Endometrial microvascular endothelial cells (primary cell): ENCODE measurements at regions not wholly inside any gene's neighbourhood (a gene's known extent, or its start where the extent isn't known, plus 50 kb on each side); places are given as distances from the start of the nearest gene placed in this dataset.
"Not testable (repeated sequence)": the region's sequence is repeated elsewhere in the genome, so short reads cannot be mapped to it uniquely, and the experiment has no call there.

Source experiments
- in situ Hi-C: cut with HindIII; loops from 2 replicates; pipeline ENCODE4 v1.10.0; 2017; ENCODE audit warnings: low sequenced_read_pairs, low pct_unique_long_range_greater_than_20kb; ENCODE audit errors: inconsistent ontology term

DNA sequence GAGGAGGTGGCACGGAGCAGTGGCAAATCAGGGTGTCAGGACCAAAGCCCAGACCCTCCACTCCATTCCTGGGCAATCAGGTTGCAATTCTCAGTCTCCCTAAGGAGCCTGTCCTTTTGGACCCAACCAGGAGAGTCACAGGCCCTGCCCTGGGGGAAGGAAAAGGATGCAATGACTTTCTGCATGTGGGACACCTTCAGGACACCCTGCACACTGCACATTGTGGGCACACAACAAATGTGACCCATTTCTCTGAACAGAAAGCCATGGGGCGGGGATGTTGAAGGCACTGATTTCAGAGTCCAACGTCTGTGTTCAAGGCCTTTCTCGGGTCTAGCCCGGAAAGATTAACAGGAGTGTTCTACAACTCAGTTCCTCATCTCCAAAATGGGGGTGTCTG is 286.2 kb upstream of the FOXF1 start:
- in situ Hi-C loops = no loop called here

DNA sequence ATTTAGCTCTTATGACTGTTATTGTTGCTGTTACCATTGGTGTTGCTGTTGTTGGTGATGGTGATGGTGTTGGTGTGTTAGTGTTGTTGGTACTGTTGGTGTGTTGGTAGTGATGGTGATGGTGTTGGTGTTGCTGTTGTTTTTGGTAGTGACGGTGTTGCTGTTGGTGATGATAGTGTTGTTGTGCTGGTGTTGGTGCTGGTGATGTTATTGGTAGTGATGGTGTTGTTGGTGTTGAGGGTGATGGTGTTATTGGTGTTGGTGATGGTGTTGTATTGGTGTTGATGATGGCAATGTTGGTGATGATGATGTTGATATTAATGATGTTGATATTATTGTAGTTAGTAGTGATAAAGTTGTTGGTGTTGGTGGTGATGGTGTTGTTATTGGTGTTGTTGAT is 285.7 kb upstream of the FOXF1 start:
- in situ Hi-C loops = no loop called here

DNA sequence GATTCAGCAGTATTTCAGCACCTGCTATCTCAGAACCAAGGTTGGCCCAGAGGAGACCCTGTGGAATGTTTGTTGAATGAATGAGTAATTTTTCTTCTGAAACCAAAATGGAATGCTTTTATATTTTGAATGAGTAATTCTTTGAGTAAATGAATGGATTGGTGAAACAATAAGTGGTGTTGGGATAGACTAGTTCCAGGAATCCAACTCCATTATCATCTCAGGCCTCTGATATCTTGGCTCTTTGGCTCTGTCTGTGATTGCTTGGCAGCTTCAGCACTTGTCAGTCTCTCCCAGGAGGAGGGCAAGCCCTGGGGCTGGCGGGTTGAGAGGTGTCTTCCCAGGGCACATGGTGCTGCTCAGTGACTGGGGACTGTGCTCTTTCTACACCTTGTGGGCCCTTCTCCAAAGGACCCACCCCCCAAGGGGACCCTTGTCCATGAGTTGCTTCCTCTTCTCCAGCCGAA is 284.4 kb upstream of the FOXF1 start:
- in situ Hi-C loops = no loop called here

DNA sequence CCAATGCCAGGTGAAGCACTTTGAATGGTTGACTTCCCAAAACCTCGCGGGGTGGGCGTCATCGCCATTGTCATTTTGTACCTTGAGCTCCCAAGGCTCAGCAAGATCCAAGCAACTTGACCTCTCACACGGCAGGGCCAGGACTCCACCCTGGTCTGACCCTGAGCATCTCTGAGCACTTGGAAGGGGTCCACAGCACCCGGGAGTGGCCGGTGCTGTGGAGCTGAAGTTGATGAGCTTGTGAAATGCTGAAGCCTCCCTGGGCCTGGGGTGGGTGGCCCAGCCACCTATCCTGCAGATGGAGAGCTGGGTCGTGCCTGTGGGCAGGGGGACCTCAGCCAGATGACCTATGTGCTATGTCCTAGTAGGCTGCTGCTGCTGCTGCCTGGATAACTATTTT is 283.3 kb upstream of the FOXF1 start:
- in situ Hi-C loops = no loop called here

GRCh38 chr16:86227801-86228200 is 282.5 kb upstream of the FOXF1 start:
- in situ Hi-C loops = no loop called here

DNA sequence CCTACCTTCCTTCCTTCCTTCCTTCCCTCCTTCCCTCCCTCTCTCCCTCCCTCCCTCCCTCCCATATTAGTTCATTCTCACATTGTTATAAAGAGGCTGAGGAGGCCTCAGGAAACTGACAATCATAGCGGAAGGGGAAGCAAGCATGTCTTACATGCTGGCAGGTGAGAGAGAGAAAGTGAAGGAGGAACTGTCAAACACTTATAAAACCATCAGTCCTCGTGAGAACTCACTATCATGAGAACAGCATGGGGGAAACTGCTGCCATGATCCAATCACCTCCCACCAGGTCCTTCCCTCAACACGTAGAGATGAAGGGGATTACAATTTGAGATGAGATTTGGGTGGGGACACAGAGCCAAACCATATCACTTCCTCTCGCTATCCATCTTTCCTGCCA is 281.6 kb upstream of the FOXF1 start:
- in situ Hi-C loops = no loop called here

DNA sequence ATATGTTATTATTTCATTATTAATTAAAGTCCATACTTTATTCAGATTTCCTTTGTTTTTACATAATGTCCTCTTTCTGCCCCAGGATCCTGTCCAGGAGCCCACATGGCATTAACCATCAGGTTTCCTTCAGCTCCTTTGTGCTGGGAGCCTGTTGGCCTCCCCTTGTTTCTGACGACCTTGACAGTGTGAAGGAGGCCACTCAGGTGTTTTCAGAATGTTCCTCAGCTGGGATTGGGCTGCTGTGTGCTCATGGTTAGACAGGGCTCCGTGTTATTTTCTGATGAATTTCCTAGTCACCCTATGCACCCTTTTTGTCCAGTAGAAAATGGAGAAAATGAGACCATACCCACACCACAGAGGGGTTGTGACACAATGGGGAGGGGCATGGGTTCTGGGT is 281.0 kb upstream of the FOXF1 start:
- in situ Hi-C loops = no loop called here

DNA sequence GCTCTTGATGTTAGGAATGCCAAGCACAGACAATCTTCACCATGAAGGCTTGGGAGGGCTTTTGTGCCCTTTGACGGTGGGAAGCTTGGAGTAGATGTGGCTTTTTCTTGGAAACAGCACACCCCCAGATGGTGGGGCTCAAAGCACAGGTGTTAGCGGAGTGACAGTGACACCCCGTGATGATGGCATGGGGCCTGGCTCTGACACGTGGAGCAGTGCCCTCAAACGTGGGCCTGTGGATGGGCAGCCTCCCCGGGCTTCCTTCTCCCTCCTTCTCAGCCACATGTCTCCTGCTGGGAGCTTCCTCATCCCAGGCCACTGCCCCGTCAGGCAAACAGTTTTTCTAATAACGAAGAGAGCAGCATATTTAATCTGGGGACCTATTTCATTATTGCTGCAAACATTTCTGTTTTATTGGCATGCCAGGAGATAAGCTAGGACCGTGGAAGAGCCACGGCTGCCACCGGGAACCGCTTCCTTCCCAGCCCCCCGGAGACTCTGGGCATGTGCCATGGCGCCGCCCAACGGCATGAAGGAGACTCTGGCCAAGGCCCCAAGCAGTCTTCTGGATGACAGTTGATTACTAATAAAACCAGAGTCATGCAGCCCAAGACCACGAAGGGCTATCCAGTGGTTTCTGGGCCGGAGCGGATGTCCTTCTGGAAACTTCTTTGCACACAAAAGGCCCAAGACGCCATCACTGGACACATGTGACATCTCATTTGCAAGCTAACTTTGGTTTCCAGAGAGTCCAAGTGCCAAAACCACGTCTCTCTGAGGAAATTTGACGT is 280.3 kb upstream of the FOXF1 start:
- in situ Hi-C loops = no loop called here

DNA sequence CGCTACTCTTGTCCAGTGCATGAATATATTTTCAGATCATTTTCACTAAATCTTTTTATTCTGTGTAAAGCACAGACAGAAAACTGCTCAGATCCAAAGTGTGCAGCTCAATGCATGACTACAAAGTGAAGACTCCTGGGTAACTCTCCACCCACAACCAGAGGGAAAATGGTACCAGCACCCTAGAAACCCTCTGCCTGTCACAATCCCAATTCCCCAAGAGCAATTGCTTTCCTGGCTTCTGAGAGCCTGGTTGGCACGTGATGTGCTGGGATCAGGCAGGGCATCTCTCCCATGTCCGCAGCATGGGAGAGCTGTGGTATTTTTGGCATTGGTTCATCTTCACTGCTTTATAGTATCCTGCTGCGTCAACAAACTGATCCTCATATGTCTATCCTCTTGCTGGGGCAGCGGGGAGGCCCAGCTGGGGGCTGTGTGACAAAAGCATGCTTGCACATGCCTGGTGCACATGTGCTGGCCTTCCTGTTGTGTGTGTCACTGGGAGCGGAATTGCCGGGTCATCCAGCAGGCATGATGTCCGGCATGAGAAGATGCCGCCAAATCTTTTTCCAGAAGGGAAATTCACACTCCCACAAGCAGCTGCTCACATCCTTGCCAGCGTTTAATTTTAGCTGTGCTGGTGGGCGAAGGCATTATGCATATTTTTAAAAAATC is 278.9 kb upstream of the FOXF1 start:
- in situ Hi-C loops = no loop called here

DNA sequence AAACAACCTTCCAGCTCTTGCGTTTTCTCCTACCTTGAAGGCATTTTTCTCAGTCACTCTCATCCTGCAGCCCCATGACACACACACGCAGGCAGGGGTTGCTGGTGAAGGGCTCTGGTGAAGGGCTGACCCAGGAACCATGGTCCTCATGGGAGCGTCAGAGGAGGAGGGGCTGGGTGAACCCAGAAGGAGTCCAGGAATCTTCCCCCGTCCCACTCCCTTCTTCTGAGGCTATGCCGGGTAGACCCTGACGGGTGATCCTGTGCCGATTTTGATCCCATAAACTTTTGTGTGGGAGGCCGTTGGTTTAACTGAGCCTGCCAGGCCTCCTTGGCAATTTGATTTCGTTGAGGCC is 278.4 kb upstream of the FOXF1 start:
- in situ Hi-C loops = no loop called here

- in situ Hi-C loops = no loop called here
These were observed 277.8 kb upstream of the FOXF1 start for GRCh38 chr16:86232496-86232895.

GRCh38 chr16:86233506-86233905 is 276.8 kb upstream of the FOXF1 start:
- in situ Hi-C loops = not testable (repeated sequence)

GRCh38 chr16:86239381-86239780 is 270.9 kb upstream of the FOXF1 start:
- in situ Hi-C loops = no loop called here

GRCh38 chr16:86240716-86241363 is 269.5 kb upstream of the FOXF1 start:
- in situ Hi-C loops = no loop called here

DNA sequence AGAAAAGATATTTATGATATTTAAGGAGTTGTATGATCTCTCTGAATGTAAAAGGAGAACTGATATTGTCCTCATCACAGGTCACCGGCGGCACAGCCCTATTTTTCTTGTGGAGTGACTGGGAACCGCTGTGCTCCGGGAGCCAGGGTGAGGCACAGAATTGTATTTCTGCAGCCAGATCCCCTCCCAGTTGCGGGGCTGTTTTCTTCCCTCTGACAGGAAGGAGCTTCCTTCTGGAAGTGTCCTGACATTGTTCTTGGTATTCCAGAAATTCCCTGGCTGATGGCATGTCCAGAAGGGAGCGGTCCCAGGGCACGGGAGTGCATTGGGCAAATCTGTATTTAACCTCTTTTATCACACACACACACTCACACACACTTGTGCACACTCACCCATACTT is 268.6 kb upstream of the FOXF1 start:
- in situ Hi-C loops = no loop called here

GRCh38 chr16:86242244-86243122 is 267.8 kb upstream of the FOXF1 start:
- in situ Hi-C loops = no loop called here

DNA sequence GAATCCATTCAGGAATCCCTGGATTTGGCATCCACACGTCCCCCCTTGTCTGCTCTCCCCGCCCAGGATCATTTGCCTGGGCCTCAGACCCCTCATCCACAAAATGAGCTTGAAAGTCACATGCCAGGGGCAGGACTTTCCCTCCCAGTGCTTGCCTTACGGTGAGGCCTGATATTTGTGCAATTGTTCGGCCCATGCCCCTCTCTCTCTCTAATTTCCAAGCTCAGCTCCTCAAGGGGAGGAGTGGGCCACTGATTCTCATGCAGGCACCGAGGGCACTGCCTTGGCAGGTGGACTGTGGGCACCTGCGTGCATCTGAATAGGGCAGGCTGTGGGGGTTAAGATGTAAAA is 267.2 kb upstream of the FOXF1 start:
- in situ Hi-C loops = no loop called here

DNA sequence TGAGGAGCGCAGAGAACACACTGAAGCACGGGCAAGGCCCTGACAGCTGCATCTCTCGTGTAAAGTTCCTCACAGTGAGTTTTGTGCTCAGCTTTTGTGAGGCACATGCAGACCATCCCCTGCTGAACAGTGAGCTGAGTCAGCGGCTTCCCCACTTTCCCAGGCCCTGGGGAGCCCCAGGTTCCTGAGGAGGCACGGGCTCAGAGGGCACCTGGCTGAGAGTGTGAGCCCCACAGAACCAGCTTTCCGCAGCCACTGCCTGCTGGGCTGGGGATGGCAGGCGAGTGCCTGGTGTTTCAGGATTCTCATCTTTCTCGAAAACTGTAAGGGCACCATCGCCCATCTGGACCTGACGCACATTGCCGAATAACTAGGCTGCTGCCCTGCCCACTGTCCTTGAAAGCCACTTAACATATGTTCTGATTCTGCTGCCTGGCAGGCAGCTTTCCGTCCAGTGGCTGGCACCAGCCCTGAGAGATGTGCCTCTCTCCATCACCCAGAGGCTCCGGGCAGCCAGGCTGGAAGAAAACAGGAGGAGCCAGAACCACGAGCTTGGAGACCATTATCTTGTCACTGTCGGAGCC is 266.7 kb upstream of the FOXF1 start:
- in situ Hi-C loops = no loop called here

- in situ Hi-C loops = no loop called here
These were observed 266.2 kb upstream of the FOXF1 start for GRCh38 chr16:86244158-86244557.
